ENCODE measurements at regions not wholly inside any gene's neighbourhood (a gene's known extent, or its start where the extent isn't known, plus 50 kb on each side); places are given as distances from the start of the nearest gene placed in this dataset.

GRCh38 chr11:45393826-45394225 is 107.7 kb upstream of the SYT13 start:
- TF ChIP-seq CREB1 (CRISPR knock-in tag; IDR thresholded peaks at IDR 0.05; ENCODE audit: low read depth) (no peak), POLR2AphosphoS5 (IDR thresholded peaks at IDR 0.05; ENCODE audit: low read depth) (no peak)

Data from GM23338 (cell line).